H9 (cell line): ENCODE measurements at regions not wholly inside any gene's neighbourhood (a gene's known extent, or its start where the extent isn't known, plus 50 kb on each side); places are given as distances from the start of the nearest gene placed in this dataset.

Experiments used
- DNase-seq: peaks from one replicate; pipeline ENCODE4 v3.0.0-alpha.2; 2017
- H2AFZ ChIP-seq: one replicate; pipeline ENCODE4 v1.6.1; 2013; ENCODE audit warnings: mild to moderate bottlenecking, low read length, control low read depth, moderate library complexity
- H2AK5ac ChIP-seq: 2 replicates; pipeline ENCODE4 v1.6.1; 2013; ENCODE audit warnings: low read length, control low read depth, mixed read lengths; ENCODE audit not compliant: insufficient read length
- H2BK120ac ChIP-seq: one replicate; pipeline ENCODE4 v1.6.1; 2013; ENCODE audit warnings: low read depth, mild to moderate bottlenecking, low read length, control low read depth, inconsistent platforms; ENCODE audit not compliant: poor library complexity, severe bottlenecking
- H2BK12ac ChIP-seq: 2 replicates; pipeline ENCODE4 v1.6.1; 2013; ENCODE audit warnings: low read length, control low read depth, mixed read lengths, low read depth; ENCODE audit not compliant: insufficient read length
- H2BK15ac ChIP-seq: 2 replicates; pipeline ENCODE4 v1.6.1; 2013; ENCODE audit warnings: low read depth, low read length, control low read depth
- H2BK20ac ChIP-seq: one replicate; pipeline ENCODE4 v1.6.1; 2013; ENCODE audit warnings: low read depth, mild to moderate bottlenecking, low read length, control low read depth, inconsistent platforms; ENCODE audit not compliant: poor library complexity, severe bottlenecking
- H2BK5ac ChIP-seq: 2 replicates; pipeline ENCODE4 v1.6.1; 2013; ENCODE audit warnings: low read length, control low read depth, mixed read lengths; ENCODE audit not compliant: insufficient read length
- H3K14ac ChIP-seq: 2 replicates; pipeline ENCODE4 v1.6.1; 2013; ENCODE audit warnings: low read length, control low read depth; ENCODE audit not compliant: insufficient read depth
- H3K18ac ChIP-seq: 2 replicates; pipeline ENCODE4 v1.6.1; 2013; ENCODE audit warnings: low read depth, mild to moderate bottlenecking, mixed read lengths, low read length, control low read depth; ENCODE audit not compliant: insufficient read length
- H3K23ac ChIP-seq: 2 replicates; pipeline ENCODE4 v1.6.1; 2013; ENCODE audit warnings: low read length, control low read depth, mixed read lengths, low read depth; ENCODE audit not compliant: insufficient read length
- H3K23me2 ChIP-seq: 2 replicates; pipeline ENCODE4 v1.6.1; 2013; ENCODE audit warnings: low read depth, mild to moderate bottlenecking, mixed read lengths, low read length, control low read depth; ENCODE audit not compliant: insufficient read length, poor library complexity, severe bottlenecking
- H3K27ac ChIP-seq: 2 replicates; pipeline ENCODE4 v1.5.1; 2013; ENCODE audit warnings: low read length, control low read depth, mixed read lengths, low read depth; ENCODE audit not compliant: insufficient read length
- H3K27me3 ChIP-seq: 2 replicates; pipeline ENCODE4 v1.6.1; 2013; ENCODE audit warnings: low read length, control low read depth, inconsistent platforms; ENCODE audit not compliant: insufficient read depth
- H3K4ac ChIP-seq: 2 replicates; pipeline ENCODE4 v1.6.1; 2013; ENCODE audit warnings: low read depth, mild to moderate bottlenecking, control low read depth, inconsistent platforms, low read length, moderate library complexity
- H3K4me1 ChIP-seq: 2 replicates; pipeline ENCODE4 v1.6.1; 2013; ENCODE audit warnings: low read length, control low read depth, inconsistent platforms; ENCODE audit not compliant: insufficient read depth
- H3K4me2 ChIP-seq: 2 replicates; pipeline ENCODE4 v1.6.1; 2013; ENCODE audit warnings: low read length, control low read depth, mixed read lengths; ENCODE audit not compliant: insufficient read length, insufficient read depth
- H3K56ac ChIP-seq: 2 replicates; pipeline ENCODE4 v1.6.1; 2013; ENCODE audit warnings: low read depth, mild to moderate bottlenecking, mixed read lengths, low read length, control low read depth; ENCODE audit not compliant: insufficient read length
- H3K79me1 ChIP-seq: 2 replicates; pipeline ENCODE4 v1.6.1; 2013; ENCODE audit warnings: low read depth, mild to moderate bottlenecking, moderate library complexity, low read length, control low read depth, inconsistent platforms; ENCODE audit not compliant: insufficient read depth, poor library complexity, severe bottlenecking
- H3K79me2 ChIP-seq: 2 replicates; pipeline ENCODE4 v1.6.1; 2013; ENCODE audit warnings: low read length, control low read depth, inconsistent platforms; ENCODE audit not compliant: insufficient read depth
- H3K9ac ChIP-seq: 2 replicates; pipeline ENCODE4 v1.6.1; 2013; ENCODE audit warnings: low read length, control low read depth, mixed read lengths; ENCODE audit not compliant: insufficient read length; ENCODE audit errors: extremely low read depth
- H3K9me3 ChIP-seq: one replicate; pipeline ENCODE4 v1.6.1; 2013; ENCODE audit warnings: low read depth, low read length, inconsistent platforms; ENCODE audit not compliant: control insufficient read depth
- H3T11ph ChIP-seq: one replicate; pipeline ENCODE4 v1.6.1; 2013; ENCODE audit warnings: mild to moderate bottlenecking, low read length, control low read depth, inconsistent platforms
- H4K20me1 ChIP-seq: one replicate; pipeline ENCODE4 v1.6.1; 2013; ENCODE audit not compliant: control insufficient read depth, insufficient read length, insufficient read depth
- H4K5ac ChIP-seq: 2 replicates; pipeline ENCODE4 v1.6.1; 2013; ENCODE audit warnings: low read depth, mild to moderate bottlenecking, mixed read lengths, low read length, control low read depth; ENCODE audit not compliant: insufficient read length
- H4K8ac ChIP-seq: replicated peaks from 2 replicates; pipeline ENCODE4 v1.6.1; 2013; ENCODE audit warnings: low read length, control low read depth, mixed read lengths, low read depth; ENCODE audit not compliant: insufficient read length
- H4K91ac ChIP-seq: 2 replicates; pipeline ENCODE4 v1.6.1; 2013; ENCODE audit warnings: low read depth, mild to moderate bottlenecking, moderate library complexity, mixed read lengths, low read length, control low read depth; ENCODE audit not compliant: insufficient read length
- H3K27ac Mint-ChIP-seq, 3 experiments: 2 replicates in 2 of 3; 3 replicates in 1 of 3; pipeline ENCODE4 v1.8.0; 2020 to 2021; ENCODE audit warnings: mixed read lengths in 3 of 3, mild to moderate bottlenecking in 1 of 3, moderate library complexity in 1 of 3
- H3K27me3 Mint-ChIP-seq: 2 replicates; pipeline ENCODE4 v1.8.0; 2021; ENCODE audit warnings: low read depth, mild to moderate bottlenecking, moderate library complexity, mixed read lengths
- H3K36me3 Mint-ChIP-seq, 3 experiments: 2 replicates in 2 of 3; 3 replicates in 1 of 3; pipeline ENCODE4 v1.8.0; 2020 to 2021; ENCODE audit warnings: low read depth in 3 of 3, mixed read lengths in 3 of 3; ENCODE audit not compliant: insufficient read depth in 1 of 3
- H3K4me1 Mint-ChIP-seq, 2 experiments: 2 replicates each; pipeline ENCODE4 v1.8.0; 2020; ENCODE audit warnings: mixed read lengths in 2 of 2
- H3K4me3 Mint-ChIP-seq, 2 experiments: 2 replicates in 1 of 2; 3 replicates in 1 of 2; pipeline ENCODE4 v1.8.0; 2020 to 2021; ENCODE audit warnings: mild to moderate bottlenecking in 2 of 2, mixed read lengths in 2 of 2, moderate library complexity in 1 of 2
- H3K9me3 Mint-ChIP-seq, 2 experiments: 2 replicates in 1 of 2; 3 replicates in 1 of 2; pipeline ENCODE4 v1.8.0; 2020; ENCODE audit warnings: mild to moderate bottlenecking in 2 of 2, mixed read lengths in 2 of 2, moderate library complexity in 1 of 2
- CTCF ChIP-seq: fragments of 200-600 bp; sonication (generic); conservative IDR thresholded peaks from 3 replicates; pipeline ENCODE4 v1.8.0; 2021; ENCODE audit warnings: antibody characterized with exemption, mild to moderate bottlenecking
- WGBS: extraction: QIAGEN DNeasy Blood & Tissue Kit; methylation state at CpG from one replicate; pipeline ENCODE4 v1.1.7; 2013; ENCODE audit warnings: missing lambda C conversion rate, low lambda C conversion rate, mixed read lengths; ENCODE audit not compliant: insufficient read length; ENCODE audit errors: extremely low coverage; 5-methylcytosine and 5-hydroxymethylcytosine counted together

DNA sequence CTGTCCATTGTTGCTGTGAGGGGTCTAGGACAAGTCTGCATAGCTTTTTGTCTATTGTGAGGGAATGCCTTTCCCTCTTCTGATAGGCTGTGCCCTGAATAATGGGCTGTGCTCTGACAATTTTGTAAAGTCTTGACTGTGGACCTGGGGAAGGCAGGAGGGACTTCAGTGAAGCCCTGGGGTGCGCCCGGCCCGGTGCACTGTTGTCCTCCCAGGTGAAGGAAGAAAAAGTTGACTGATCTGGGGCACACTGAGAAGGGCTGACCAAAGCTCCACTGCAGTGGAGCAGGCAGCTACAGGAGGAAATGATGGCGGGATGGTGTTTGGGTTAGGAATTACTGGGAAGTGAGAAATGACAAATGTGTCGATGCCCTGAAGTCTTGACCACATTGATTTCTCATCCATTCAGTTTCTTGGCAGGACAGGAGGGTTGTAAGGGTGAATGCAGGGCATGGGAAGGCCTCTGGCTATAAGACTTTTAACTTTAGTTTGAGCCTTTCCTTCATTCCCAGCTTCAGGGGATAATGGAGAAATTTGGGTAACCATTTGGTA is 224.0 kb upstream of the CST7 start:
- Histone ChIP-seq H4K20me1 (no peaks in the 10 kb centered on the region), H2AFZ (no peak overlapping the region), H3K27ac (no peak overlapping the region), H2AK5ac (no peak overlapping the region), H3K14ac (no peak overlapping the region), H2BK12ac (no peak overlapping the region), H3K4ac (no peak overlapping the region), H2BK20ac (no peak overlapping the region), H3K18ac (no peak overlapping the region), H3K56ac (no peak overlapping the region), H2BK120ac (no peak overlapping the region), H3K27me3 (no peaks in the 10 kb centered on the region), H3K23ac (no peak overlapping the region), H3K4me2 (no peak overlapping the region), H3K9ac (no peak overlapping the region), H4K5ac (no peak overlapping the region), H2BK15ac (no peak overlapping the region), H3K79me1 (no peaks in the 10 kb centered on the region), H3K4me1 (no peaks in the 10 kb centered on the region), H3T11ph (no peak overlapping the region), H3K79me2 (no peaks in the 10 kb centered on the region), H2BK5ac (no peak overlapping the region), H3K23me2 (no peaks in the 10 kb centered on the region), H3K9me3 (no peaks in the 10 kb centered on the region), H4K8ac (no peak overlapping the region), H4K91ac (no peak overlapping the region)
- peak overlapping the region in 1 of 3 experiments; percentile 8; a peak in 1 of 7 replicates for H3K27ac Mint-ChIP-seq
- no peak for TF ChIP-seq CTCF
- no CpG with 5 or more reads among the region's 5 CpGs for WGBS
- H3K4me1 Mint-ChIP-seq: no peaks in the 10 kb centered on the region; a peak in 2 of 4 replicates
- no peak overlapping the region for H3K4me3 Mint-ChIP-seq
- no peaks in the 10 kb centered on the region for H3K9me3 Mint-ChIP-seq
- no peak for DNase-seq
- peaks cover 5% of the 10 kb centered on the region for H3K27me3 Mint-ChIP-seq
- H3K36me3 Mint-ChIP-seq: no peaks in the 10 kb centered on the region
